Hepatocyte (in vitro differentiated cells): ENCODE measurements at regions not wholly inside any gene's neighbourhood (a gene's known extent, or its start where the extent isn't known, plus 50 kb on each side); places are given as distances from the start of the nearest gene placed in this dataset.

Experiments
- CTCF ChIP-seq: fragments of 200-600 bp; sonication (generic); IDR thresholded peaks from 2 replicates; pipeline ENCODE4 v1.5.1; 2016; ENCODE audit warnings: antibody characterized with exemption, mild to moderate bottlenecking; ENCODE audit not compliant: poor library complexity
- EZH2 ChIP-seq: fragments of 200-600 bp; sonication (generic); IDR thresholded peaks from 2 replicates; pipeline ENCODE4 v1.6.1; 2016; ENCODE audit warnings: antibody characterized with exemption, mild to moderate bottlenecking, borderline replicate concordance
- EZH2phosphoT487 ChIP-seq: fragments of 200-600 bp; sonication (generic); IDR thresholded peaks from one replicate; pipeline ENCODE4 v1.6.1; 2018; ENCODE audit warnings: antibody characterized with exemption, mild to moderate bottlenecking, low read depth, moderate library complexity; ENCODE audit not compliant: unreplicated experiment, severe bottlenecking

GRCh38 chr15:66962522-66962921 lies 102.9 kb upstream of the SMAD3 start:
- TF ChIP-seq EZH2phosphoT487: no peak
- TF ChIP-seq CTCF: no peak
- TF ChIP-seq EZH2: no peak
